ENCODE measurements at regions not wholly inside any gene's neighbourhood (a gene's known extent, or its start where the extent isn't known, plus 50 kb on each side); places are given as distances from the start of the nearest gene placed in this dataset.
"Not testable (repeated sequence)": the region's sequence is repeated elsewhere in the genome, so short reads cannot be mapped to it uniquely, and the experiment has no call there.

DNA sequence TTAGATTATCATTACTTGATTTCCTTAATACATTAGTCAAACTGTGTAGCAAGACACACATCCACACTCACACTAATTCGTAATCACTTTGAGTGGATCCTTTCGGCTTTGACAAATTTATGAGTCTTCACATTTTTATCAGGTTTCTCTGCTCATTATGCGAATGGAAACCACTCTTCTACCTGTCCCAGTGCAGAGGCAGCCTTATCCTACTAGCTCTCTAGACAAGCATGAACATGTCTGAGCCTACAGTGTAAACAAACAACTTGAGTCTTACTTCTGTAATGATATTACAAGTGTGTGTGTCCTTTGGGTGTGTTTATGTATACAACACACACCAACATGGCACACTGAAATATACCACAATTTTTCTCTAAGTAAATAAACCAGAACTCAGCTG, 361.9 kb upstream of the CHST9 start:
- H3K4me3 ChIP-seq (replicated peaks; ENCODE audit: low read depth, low read length), result no peak overlapping the region
- TF ChIP-seq, protein P1, sequence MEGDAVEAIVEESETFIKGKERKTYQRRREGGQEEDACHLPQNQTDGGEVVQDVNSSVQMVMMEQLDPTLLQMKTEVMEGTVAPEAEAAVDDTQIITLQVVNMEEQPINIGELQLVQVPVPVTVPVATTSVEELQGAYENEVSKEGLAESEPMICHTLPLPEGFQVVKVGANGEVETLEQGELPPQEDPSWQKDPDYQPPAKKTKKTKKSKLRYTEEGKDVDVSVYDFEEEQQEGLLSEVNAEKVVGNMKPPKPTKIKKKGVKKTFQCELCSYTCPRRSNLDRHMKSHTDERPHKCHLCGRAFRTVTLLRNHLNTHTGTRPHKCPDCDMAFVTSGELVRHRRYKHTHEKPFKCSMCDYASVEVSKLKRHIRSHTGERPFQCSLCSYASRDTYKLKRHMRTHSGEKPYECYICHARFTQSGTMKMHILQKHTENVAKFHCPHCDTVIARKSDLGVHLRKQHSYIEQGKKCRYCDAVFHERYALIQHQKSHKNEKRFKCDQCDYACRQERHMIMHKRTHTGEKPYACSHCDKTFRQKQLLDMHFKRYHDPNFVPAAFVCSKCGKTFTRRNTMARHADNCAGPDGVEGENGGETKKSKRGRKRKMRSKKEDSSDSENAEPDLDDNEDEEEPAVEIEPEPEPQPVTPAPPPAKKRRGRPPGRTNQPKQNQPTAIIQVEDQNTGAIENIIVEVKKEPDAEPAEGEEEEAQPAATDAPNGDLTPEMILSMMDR (IDR thresholded peaks at IDR 0.05; ENCODE audit: low read depth, low read length, missing control alignments), result no peak
- DNase-seq (ENCODE audit: extremely low read depth, low read depth), result no peak

DNA sequence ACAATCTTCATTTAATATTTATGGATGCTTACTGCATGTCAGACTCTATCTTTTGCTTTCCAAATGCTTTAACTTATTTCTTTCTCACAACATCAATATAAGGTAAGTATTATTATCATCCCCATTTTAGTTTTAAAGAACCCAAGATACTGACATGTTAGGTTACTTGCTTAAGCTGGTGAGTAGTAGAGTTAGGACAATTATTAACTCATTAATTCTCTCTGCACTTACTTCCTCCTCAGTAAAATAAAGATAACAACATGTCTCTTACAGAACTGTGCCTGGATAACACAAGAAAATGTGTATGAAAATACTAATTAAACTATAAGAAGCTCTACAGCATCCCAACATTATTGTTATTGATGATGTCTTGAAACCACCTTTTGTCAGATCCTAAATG, 359.1 kb upstream of the CHST9 start:
- no peak overlapping the region for H3K4me3 ChIP-seq (replicated peaks; ENCODE audit: low read depth, low read length)
- no peak for DNase-seq (ENCODE audit: extremely low read depth, low read depth)
- TF ChIP-seq, protein P1 (IDR thresholded peaks at IDR 0.05; ENCODE audit: low read depth, low read length, missing control alignments), result no peak

DNA sequence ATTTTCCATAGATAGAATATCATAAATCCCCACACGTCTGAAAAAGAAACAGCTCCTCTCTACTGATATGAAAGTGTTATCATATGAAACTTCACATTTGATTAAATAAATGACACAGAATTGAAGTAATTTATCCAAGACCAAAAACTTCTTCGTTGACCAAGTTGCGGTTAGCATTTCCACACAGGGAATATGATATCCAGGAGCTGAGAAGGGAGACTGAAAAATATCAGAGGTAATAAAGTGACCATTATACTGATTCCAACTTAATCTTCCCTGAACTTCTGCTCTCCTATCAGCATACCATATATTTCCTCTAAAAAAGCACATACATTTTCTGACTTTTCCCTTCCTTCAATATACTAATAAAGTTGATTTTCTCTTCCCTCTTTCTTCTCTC, 356.2 kb upstream of the CHST9 start:
- no peak overlapping the region for H3K4me3 ChIP-seq (replicated peaks; ENCODE audit: low read depth, low read length)
- no peak for DNase-seq (ENCODE audit: extremely low read depth, low read depth)
- TF ChIP-seq, protein P1 (IDR thresholded peaks at IDR 0.05; ENCODE audit: low read depth, low read length, missing control alignments), result no peak

DNA sequence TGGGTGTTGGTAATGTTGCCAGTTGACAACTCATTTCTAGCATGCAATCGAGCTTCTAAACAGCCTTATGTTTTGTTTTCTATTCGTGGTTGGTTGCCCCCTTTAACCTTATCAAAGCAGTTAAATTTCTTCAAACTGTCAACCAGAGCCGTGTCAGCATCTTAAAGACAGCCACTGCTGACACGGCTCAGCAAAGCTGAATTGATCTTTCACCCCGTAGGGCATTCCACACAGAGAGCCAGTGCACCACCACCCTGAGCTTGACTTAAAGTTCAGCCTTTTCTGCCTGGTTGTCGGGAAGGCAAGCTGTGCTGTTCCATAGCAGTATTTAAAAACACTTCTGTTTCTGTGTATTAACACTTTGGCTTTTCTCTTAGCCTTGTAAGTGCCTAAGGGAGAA, 355.0 kb upstream of the CHST9 start:
- no peak overlapping the region for H3K4me3 ChIP-seq (replicated peaks; ENCODE audit: low read depth, low read length)
- no peak for DNase-seq (ENCODE audit: extremely low read depth, low read depth)
- TF ChIP-seq, protein P1 (IDR thresholded peaks at IDR 0.05; ENCODE audit: low read depth, low read length, missing control alignments), result no peak

DNA sequence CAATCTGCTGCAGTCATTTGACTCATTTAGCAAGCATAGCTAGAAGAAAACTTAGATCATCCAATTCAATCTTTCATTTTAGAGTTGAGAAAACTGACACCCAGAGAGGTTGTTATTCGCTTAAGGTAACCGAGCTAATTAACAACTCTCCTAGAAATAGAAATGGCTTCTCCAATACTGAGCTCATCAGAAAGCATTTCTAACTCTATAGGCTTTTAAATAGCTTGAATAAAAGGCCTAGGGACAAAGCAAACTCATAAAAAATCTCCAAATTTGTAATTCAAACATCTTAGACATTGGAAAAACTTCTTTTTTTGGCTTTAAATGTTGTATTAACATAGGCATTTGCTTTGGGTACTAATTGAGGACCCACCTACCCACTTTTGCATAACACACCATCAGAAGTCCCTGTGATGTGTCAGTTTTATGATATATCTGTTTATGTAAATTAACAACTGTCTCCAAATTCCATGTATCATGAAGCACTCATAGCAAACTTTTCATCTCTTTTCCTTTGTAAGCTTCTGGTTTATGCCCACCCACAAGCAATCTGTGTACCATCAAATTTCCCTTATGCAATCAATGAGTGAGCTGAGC, 343.9 kb upstream of the CHST9 start:
- DNase-seq (ENCODE audit: extremely low read depth, low read depth), result no peak
- no peak overlapping the region for H3K4me3 ChIP-seq (replicated peaks; ENCODE audit: low read depth, low read length)
- TF ChIP-seq, protein P1 (IDR thresholded peaks at IDR 0.05; ENCODE audit: low read depth, low read length, missing control alignments), result no peak

DNA sequence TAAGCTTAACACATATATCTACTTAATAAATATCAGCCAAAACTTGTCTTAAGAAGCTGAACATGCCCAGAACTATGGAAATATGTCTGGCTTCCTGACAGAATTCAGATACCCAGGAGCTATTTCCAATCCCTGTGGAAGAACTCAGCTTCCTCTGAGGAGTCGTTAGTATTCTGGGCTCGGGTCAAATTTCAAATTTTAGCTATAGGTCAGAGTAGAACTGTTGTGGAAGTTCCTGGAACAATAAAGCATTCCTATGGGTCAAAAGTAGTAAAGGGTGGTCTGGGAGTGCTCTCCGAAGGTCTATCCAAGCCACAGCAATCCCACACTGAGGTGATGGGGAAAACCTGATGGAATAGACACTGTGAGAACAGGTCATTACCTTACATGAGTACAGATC, 342.7 kb upstream of the CHST9 start:
- no peak for DNase-seq (ENCODE audit: extremely low read depth, low read depth)
- TF ChIP-seq, protein P1 (IDR thresholded peaks at IDR 0.05; ENCODE audit: low read depth, low read length, missing control alignments), result no peak
- no peak overlapping the region for H3K4me3 ChIP-seq (replicated peaks; ENCODE audit: low read depth, low read length)

DNA sequence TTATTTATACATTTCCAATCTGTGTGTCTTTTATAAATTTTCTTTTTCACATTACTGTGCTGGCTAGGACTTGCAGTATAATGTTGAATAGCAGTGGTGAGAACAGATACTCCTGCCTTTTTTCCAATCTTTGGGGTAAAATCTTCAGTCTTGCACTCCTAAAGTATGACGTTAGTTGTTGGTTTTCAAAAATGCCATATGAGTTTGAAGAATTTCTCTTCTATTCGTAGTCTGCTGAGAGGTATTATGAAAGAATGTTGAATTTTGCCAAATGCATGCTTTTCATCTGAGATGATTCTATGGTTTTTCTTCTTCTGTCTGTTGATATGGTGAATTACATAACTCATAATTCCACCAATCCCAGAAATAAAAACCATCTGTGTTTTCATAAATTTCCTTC, 335.3 kb upstream of the CHST9 start:
- no peak for DNase-seq (ENCODE audit: extremely low read depth, low read depth)
- no peak overlapping the region for H3K4me3 ChIP-seq (replicated peaks; ENCODE audit: low read depth, low read length)
- TF ChIP-seq, protein P1 (IDR thresholded peaks at IDR 0.05; ENCODE audit: low read depth, low read length, missing control alignments), result no peak

DNA sequence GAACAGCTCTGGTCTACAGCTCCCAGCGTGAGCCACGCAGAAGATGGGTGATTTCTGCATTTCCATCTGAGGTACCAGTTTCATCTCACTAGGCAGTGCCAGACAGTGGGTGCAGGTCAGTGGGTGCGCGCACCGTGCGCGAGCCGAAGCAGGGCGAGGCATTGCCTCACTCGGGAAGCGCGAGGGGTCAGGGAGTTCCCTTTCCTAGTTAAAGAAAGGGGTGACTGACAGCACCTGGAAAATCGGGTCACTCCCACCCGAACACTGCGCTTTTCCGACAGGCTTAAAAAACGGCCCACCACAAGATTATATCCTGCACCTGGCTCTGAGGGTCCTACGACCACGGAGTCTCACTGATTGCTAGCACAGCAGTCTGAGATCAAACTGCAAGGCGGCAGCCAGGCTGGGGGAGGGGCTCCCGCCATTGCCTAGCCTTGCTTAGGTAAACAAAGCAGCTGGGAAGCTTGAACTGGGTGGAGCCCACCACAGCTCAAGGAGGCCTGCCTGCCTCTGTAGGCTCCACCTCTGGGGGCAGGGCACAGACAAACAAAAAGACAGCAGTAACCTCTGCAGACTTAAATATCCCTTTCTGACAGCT, 325.0 kb upstream of the CHST9 start:
- DNase-seq (ENCODE audit: extremely low read depth, low read depth); H3K4me3 ChIP-seq (replicated peaks; ENCODE audit: low read depth, low read length): not testable (repeated sequence)

Measured in HFF-Myc (cell line).